NCI-H1436 (cell line): ENCODE measurements at regions not wholly inside any gene's neighbourhood (a gene's known extent, or its start where the extent isn't known, plus 50 kb on each side); places are given as distances from the start of the nearest gene placed in this dataset.

Experiments
- DNase-seq: peaks from one replicate; lab custom pipeline; 2025; lab: John Stamatoyannopoulos, UW

DNA sequence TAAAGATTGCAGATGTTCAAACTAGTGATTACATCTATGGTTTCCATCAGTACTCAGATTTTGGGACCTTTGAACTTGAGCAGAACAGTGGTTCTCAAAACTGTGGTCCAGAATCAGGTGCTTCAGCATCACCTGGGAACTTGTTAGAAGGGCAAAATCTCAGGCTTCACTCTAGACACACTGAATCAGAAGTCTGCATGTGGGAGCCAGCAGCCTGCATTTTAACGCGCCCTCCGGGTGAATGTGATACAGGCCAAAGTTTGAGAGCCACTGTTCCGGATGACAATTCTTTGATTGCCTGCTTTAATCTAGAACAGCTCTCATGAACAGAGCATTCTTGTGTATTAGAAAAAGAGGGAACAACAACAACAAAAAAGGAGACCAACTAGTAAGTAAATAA is 261.7 kb downstream of the GPD2 start:
- no peak for DNase-seq

DNA sequence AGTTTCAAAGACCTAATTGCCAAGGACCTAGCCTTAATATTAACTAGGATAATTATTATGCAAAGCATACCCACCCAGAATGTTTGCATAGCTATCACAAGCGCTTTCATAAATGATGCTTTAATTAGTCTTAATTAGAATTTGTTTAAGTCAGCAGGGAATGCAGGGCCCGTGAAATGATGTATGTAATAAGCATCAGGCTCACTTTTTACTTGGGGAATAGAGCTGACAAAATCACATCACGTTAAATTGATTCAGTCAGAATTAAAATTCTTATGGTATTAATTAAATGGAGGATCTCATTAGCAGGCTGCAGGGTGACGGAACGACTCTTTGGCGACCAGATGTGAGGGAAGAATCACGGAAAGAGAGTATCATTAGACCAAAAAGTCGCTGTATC is 264.5 kb downstream of the GPD2 start:
- no peak for DNase-seq

DNA sequence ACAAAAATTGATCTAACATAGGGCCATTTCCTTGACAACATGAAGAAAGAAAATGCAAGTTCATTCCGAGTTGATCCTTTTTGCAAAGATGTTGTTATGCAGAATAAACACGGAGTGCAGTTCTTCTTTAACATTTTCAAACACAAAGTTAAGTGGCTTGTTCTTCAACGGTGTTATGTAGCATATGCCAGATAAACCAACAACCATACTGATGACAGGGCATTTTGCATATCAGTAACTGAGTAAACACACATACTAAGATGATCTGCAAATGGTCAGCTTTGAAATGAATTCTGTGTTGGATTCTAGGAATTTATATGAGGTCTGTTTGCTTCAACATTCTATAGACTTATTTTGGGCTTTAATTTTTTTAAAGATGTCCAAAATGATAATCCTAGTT is 266.4 kb downstream of the GPD2 start:
- no peak for DNase-seq

DNA sequence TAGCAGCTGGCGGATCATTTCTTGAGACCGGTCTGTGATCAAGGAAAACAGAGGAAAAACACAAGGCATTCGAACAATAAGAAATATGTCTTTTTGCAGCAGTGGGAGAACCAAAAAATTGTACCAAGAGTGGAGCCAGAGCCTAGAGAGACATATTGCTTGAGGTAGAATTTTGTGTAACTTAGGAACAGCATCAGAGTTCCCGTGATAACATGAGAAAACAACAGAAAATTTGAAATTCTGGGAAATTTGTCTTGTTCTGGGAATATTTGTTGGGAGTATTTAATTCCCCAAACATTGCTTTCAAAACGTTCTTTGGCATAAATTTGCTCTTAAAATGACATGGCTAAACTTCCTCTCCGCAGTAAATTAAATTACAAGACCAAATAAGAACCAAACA is 267.5 kb downstream of the GPD2 start:
- no peak for DNase-seq

DNA sequence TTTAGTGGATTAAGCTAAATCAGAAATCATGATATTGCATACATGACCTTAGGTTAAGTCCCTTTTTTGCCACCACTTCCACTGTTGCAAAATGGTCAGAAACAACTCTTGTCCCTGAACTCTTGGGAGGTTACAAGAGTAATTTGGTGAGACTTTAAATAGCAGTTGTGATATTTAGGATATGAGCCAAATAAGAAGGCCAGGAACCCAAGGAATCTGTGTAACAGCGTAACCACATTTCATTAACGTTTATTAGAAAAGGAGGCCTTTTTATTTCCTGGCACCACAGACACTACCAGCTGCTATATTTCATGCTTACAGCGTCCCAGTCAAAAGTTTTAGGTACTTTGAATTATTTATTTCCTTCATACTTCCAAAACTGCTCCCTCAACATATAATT is 268.0 kb downstream of the GPD2 start:
- no peak for DNase-seq

DNA sequence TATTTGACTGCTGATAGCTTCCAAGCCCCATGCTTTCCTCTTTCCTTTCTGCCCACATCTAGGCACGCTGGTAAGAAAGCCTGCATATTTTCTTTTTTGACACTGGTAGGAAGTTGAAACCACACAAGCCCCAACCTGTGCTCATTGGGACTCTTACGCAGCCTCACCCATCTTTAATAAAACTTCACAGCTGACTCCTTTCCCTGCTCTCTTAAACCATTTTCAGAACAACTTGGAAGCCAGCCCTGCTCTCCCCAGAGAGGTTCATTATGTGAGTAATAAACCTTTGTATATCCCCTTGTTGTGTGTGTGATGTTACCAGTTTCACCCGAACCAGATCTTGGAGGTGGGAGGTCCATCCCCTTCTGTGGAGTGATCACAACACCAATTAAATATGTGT is 268.4 kb downstream of the GPD2 start:
- DNase-seq = no peak

DNA sequence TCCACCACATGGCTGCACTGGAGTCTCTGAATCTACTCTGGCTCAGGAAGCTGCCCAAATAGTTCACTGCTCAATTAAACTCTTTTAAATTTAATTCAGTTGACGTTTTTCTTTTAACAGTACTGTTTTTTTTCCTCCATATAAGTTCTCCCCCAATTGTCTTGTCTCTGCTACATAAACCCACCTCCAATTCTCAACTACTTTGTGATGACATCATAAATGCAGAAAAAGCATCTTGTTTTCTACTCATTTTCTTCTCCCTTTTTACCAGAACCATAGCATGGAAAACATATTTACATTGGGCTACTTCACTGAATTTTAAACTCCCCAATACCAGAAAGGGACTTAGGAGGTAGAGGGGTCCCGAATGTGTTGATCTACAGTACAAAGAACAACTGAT is 270.4 kb downstream of the GPD2 start:
- no peak for DNase-seq

DNA sequence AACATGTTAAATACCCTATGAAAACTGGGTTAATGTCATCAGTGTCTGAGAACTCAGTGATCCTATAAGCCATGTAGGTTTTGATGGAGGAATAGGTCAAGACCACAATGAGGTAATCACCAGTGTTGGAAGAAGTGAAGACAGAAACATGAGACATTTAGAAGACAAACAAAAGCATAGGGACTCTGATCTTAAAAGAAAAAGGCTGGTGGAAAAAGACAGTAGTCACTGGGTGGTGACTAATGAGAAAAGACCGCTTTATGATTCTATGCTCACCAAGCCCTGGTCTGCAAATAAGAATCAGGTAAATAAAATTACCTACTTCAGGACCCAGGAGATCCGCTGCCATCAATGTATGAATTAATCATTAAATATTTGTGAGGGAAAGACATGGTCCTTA is 271.9 kb downstream of the GPD2 start:
- no peak for DNase-seq

DNA sequence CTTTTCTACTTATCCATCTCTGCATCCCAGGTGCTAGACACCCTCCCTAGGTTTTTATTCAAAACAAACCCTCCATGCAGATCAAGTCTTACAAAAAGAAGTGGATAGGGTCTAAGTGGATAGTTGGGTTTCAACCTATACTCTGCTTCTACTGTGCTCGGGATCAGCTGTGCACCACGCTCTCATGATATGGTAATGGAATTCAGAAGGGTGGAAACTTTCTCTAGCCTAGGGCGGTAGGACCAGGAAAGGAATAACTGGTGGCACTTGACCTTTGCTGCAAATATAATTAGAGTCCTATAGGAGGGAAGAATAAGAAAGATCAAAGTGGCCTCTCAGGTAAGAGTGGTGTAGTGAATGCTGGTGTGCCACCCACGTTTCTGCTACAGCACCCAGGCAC is 272.9 kb downstream of the GPD2 start:
- DNase-seq = no peak

DNA sequence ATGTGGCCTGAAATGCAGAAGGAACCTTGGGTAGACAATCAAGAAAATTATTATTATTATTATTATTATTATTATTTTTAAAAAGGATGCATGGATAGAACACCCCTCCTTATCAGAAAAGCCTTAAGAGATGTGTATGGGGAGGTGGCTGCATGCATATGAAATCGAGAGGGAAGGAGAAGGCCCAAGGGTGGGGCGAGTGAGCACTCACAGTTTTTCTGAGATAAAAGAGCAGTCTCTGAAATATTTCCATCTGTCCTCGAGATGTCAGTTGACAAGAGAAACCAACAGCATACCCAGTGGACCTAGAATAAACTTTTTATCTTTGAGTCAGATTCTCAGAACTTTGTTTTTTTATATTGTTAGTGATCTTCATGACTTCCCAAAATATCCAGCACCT is 282.9 kb downstream of the GPD2 start:
- DNase-seq = no peak

DNA sequence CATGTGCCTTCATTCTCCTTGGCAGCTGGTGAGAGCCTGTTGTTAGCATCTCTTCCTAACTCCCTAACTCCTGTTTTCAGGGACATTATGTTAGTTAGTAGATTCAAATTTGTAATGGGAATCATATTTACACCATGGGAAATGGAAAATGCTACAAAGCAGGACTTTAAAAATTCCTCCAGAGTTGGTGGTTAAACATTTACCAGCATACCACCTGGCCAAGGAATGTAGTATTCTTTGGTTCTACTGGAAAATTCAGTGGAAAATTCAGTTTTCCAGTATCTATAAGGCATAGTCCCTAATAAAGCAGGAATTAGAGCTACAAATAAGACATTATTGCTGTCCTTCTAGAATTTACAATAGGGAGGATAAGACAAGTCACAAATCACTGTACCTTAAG is 291.7 kb downstream of the GPD2 start:
- no peak for DNase-seq

DNA sequence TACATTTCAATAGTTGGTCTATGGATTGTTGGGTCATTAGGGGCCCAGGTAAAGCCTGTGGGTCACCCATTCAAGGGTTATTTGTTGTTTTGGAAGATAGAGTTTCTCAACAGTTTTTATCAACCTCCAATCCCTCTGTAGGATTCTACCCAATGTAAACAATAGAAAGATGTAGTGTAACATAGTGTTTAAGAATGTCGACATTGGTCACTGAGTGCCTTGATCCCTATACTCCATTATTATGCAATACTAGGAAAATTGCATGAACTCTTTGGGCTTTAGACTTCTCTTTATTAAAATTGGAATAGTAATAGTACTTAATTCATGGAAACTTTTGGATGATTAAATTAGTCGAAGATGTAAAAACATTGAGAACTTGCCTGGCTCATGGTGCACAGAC is 292.1 kb downstream of the GPD2 start:
- DNase-seq = no peak

DNA sequence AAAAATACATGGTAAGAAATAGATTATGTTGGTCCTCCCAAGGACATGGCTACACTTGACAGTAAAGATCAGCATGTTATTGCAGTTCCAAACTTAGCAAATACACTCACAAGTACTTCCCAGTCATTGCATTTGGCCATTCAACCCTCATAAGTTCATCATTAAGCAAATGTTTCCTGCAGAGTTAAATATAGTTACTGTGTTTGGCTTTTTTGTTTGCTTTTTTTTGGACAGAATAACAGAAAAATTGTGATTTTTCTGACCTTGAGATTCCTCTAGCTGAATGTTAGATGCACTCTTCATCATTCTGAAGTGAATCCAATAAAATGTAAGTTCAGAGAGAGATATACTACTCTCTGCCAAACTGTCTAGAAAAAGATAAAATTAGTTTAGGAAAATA is 295.3 kb downstream of the GPD2 start:
- DNase-seq = no peak

DNA sequence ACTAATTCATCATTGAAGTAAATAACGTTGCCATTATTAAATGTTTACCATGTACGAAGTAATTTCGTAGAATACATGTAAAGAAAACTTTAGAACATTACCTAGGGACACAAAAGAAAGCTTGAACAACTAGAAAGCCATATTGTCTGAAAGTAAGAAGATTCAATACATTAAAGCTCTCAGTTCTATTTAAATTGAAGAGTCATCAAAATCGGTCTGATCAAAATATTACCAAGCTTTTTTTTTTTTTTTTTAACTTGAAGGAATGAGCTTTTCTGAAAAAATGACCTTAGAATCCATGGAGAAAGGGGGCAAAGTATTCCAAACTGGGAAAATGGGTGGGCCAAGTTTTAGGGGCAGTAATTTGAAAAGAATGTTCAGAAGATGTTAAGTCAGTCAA is 300.8 kb downstream of the GPD2 start:
- DNase-seq = no peak

DNA sequence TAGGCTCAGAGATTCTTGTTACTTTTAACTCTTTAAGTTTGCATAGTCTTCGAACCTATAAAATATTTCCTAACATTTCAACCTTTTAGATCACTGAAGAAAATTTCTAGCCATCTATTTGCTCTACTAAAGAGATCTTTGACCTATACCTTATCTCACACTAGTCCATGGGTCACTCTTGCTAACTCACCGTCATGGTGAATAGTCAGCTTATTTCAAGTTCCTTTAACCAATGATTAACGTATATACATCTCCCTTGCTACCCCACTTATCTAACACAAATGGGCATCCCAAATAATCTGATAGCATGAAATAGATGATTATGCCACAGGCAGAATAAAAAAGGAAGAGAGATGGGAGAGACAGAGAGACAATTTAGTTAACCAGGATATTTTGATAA is 303.1 kb downstream of the GPD2 start:
- DNase-seq = no peak

DNA sequence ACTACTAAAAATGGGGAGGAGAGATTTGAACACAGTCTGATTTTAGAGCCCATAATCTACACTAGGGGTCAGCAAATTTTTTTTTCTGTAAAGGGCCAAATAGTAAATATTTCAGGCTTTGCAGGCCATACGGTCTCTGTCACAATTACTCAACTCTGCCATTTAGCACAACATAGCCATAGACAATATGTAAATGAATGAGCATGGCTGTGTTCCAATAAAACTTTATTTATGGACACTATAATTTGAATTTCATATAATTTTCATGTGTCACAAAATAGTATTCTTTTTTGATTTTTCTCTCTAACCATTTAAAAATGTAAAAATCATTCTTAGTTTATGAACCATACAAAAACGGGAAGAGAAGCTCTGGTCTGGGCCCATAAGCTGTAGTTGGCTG is 309.4 kb downstream of the GPD2 start:
- no peak for DNase-seq

DNA sequence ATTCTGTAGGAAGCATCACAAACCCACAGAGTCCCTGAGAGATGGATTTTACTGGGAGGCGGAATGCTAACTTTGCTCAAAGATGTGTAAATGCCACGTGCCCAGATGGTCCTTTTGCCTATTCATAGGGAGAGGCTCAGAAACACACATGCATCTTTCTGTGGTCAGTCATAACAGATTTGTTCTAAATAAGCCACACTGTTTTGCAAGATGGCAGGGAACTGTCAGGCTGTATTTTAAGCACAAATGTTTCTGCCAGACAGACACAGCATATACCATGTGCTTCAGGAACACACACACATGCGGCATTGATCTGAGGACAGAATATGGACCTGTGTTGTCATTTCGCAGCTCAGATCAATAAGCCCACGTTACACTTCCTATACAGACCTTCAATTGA is 312.0 kb downstream of the GPD2 start:
- DNase-seq = no peak

DNA sequence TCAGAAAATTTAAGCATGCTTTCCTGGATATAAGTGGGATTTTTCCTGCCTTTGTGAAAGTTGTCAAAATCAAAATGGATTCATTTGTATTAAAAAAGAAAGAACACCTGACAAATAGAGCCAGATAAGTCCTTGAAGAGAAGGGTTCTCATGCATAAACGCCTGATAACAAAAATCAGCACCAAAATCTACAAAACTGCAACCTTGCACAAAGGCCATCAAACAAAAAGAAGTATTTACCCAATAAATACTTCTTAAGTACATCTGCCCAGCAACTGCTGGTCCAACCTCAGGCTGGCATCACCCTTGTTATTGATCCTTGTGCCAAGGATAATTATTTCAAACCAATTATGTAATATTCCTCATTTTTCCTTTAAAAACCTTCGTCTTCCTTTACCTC is 315.9 kb downstream of the GPD2 start:
- no peak for DNase-seq

DNA sequence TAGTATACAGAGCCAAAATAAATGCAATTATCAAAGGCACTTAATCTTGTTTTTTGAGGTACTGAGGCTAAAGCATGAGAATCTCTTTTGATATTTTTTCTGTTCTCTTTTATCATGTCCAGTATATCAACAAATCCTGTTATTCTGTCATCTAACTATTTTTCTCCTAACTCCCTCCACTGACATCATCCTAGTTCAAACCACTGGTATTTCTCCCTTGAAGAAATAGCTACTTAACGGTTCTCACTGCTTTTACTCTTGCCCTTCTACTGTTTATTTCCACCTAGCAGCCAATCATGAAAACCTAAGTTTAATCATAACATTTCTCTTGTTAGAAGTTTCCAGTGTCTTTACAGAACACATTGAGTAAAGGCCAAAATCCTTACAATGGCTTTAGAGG is 317.6 kb downstream of the GPD2 start:
- DNase-seq = no peak

DNA sequence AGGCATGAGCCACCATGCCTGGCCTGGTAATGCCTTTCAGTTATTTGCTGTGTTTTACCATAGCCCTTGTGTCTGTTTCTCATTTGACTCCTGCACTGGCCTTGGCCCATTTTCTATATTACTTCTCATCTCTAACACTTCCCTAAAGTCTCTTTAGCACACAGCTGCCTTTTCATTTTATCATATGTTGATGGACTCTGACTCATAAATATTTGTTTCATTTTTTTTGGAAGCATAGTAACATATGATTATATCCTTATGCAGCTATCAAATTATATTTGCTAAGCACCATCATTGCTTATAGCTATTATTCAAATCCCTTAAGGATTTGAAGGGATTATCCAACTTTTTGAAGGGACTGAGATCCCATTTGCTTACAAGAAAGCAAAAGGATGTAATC is 320.3 kb downstream of the GPD2 start:
- DNase-seq = no peak

DNA sequence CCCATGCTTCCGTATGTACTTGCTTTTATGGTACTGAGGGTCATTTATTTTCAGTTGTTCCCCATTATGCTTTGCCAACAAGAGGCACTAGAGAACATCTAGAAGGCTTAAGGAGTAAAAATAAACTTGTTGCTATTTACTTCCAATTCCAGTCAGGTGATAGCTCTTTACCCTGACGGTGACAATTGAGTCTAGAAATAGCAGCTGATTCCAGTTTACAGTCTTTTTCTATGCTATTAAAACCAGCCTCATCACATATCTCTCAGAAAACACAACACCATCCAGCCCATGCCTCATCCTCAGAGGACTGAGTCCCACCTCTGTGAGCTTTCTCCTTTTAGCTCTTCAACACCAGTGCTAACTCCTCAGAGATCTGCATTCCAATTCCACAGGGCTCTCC is 327.0 kb downstream of the GPD2 start:
- DNase-seq = no peak

DNA sequence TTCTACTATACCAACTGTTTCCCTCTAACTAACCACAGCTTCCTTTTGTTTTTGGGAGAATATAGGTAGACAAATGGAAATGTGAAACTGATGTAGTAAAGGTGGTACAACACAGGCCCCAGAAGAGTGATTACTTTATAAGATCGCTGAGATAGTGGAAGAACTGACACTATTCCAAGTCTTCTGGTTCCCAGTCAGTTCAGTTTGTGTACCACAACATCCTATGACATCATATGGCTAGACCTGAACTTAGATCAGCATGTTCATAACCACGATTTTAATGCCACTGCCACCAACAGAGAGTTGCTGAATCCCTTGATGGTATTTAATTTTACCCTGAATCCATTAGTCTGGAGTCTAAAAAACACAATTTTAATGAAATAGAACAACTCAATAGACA is 328.9 kb downstream of the GPD2 start:
- DNase-seq = no peak

DNA sequence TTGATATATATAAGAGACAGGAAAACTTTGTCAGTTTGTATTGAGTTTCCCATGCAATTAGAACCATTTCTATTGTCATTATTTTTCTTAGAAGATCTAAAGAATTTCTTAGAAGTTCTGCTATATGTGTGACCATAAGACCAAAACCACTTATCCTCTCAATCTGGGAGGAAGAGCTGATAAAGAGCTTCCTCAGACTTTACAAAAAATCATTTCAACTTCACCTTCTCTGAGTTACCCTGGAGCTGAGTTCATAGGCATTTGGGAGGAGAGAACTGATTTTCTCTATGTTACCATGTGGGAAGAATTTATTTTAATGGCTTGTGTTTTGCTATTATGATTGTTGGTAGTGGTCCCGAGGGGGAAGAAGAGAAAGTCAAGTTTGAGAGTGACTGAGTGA is 329.3 kb downstream of the GPD2 start:
- DNase-seq = no peak

DNA sequence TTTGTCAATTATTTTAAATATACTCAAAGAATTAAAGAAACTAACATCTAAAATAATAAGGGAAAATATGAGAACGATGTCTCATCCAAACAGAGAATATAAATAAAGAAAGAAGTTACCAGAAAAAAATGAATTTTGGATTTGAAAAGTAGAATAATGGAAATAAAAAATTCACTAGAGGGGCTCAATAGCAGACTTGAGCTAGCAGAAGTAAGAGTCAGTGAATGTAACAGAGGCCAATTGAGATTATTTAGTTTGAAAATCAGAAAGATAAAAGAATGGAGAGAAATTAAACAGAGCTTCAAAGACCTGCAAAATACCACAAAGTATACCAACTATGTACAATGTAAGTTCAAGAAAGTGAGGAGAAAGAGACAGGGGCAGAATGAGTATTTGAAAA is 333.6 kb downstream of the GPD2 start:
- DNase-seq = no peak

DNA sequence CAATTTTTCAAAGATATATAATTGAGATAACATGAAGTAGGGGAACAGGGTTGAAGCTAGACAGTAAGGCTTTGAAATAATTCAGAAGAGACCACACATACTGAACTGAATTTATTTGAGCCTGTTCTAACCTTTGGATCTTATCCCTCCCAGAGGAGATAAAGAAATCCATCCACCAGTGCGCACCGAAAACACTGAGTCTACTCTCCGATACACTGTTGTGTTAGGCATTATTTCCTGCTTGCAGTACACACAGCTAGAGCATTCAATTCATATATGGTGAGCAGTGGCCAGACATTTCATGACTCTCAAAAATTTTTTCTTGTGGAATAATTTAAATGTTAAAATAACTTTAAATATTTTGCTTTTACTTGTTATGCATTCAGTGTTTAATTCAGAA is 342.7 kb downstream of the GPD2 start:
- DNase-seq = no peak
